Activated CD8-positive, alpha-beta T cell treated with anti-CD3 and anti-CD28 coated beads for 36 hours (primary cell): ENCODE measurements at regions not wholly inside any gene's neighbourhood (a gene's known extent, or its start where the extent isn't known, plus 50 kb on each side); places are given as distances from the start of the nearest gene placed in this dataset.

ENCODE experiments used
- ATAC-seq: fragments of 200-7000 bp; cut with Tn5 transposase; one replicate; pipeline ENCODE4 v1.10.0; 2021; ENCODE audit warnings: mild to moderate bottlenecking, moderate library complexity
- CTCF ChIA-PET: fragments of 350-600 bp; sonication (Branson Sonifier 250); formaldehyde crosslinking; loops from one replicate; lab custom pipeline; 2021; ENCODE audit warnings: antibody characterized with exemption; lab: Charles Lee
- POLR2A ChIA-PET: fragments of 350-600 bp; sonication (Branson Sonifier 250); formaldehyde crosslinking; loops from one replicate; lab custom pipeline; 2021; ENCODE audit warnings: antibody characterized with exemption; lab: Charles Lee
- DNase-seq: peaks from one replicate; pipeline ENCODE4 v3.0.0-alpha.2; 2020
- H3K27ac Mint-ChIP-seq: one replicate; pipeline ENCODE4 v1.8.0; 2021; ENCODE audit warnings: mild to moderate bottlenecking, mixed read lengths
- H3K27me3 Mint-ChIP-seq: one replicate; pipeline ENCODE4 v1.8.0; 2021; ENCODE audit warnings: mixed read lengths
- H3K36me3 Mint-ChIP-seq: one replicate; pipeline ENCODE4 v1.8.0; 2021; ENCODE audit warnings: low read depth, mixed read lengths
- H3K4me1 Mint-ChIP-seq: one replicate; pipeline ENCODE4 v1.8.0; 2021; ENCODE audit warnings: low read depth, mixed read lengths
- H3K4me3 Mint-ChIP-seq: one replicate; pipeline ENCODE4 v1.8.0; 2021; ENCODE audit warnings: mild to moderate bottlenecking, moderate library complexity, mixed read lengths
- H3K9me3 Mint-ChIP-seq: one replicate; pipeline ENCODE4 v1.8.0; 2021; ENCODE audit warnings: mixed read lengths
- CTCF ChIP-seq: fragments of 200-600 bp; IDR thresholded peaks from one replicate; pipeline ENCODE4 v1.8.0; 2022; ENCODE audit warnings: antibody characterized with exemption, mild to moderate bottlenecking
- intact Hi-C: fragments of 100-400 bp; cut with micrococcal nuclease; formaldehyde crosslinking; loops from one replicate; pipeline ENCODE4 v1.10.0; 2022

GRCh38 chr1:91092503-91092902 is 70.7 kb upstream of the ZNF644 start:
- Mint-ChIP-seq H3K9me3 (peaks cover 2% of the 10 kb centered on the region), H3K27ac (no peak overlapping the region), H3K36me3 (no peaks in the 10 kb centered on the region), H3K4me1 (no peaks in the 10 kb centered on the region), H3K27me3 (peaks cover 6% of the 10 kb centered on the region), H3K4me3 (no peak overlapping the region)
- CTCF ChIA-PET: no interaction called here
- intact Hi-C loops: no loop called here
- no peak for DNase-seq
- no peak for TF ChIP-seq CTCF
- ATAC-seq: no peak
- POLR2A ChIA-PET: no interaction called here

GRCh38 chr1:91091812-91092211 is 70.0 kb upstream of the ZNF644 start:
- ChIA-PET POLR2A (no interaction called here), CTCF (no interaction called here)
- no peak overlapping the region for H3K27ac Mint-ChIP-seq
- intact Hi-C loops: no loop called here
- H3K27me3 Mint-ChIP-seq: peaks cover 6% of the 10 kb centered on the region
- no peaks in the 10 kb centered on the region for H3K36me3 Mint-ChIP-seq
- no peak overlapping the region for H3K4me3 Mint-ChIP-seq
- H3K4me1 Mint-ChIP-seq: no peaks in the 10 kb centered on the region
- ATAC-seq: no peak
- H3K9me3 Mint-ChIP-seq: peaks cover 4% of the 10 kb centered on the region
- TF ChIP-seq CTCF: no peak
- DNase-seq: no peak

- CTCF ChIA-PET: interaction anchor here (0.8 kb wide), 1 partner anchor 849 kb away, joined by 3 read pairs; no protein-coding TSS in a partner anchor
- Mint-ChIP-seq H3K36me3 (no peaks in the 10 kb centered on the region), H3K27me3 (peaks cover 3% of the 10 kb centered on the region), H3K9me3 (no peaks in the 10 kb centered on the region), H3K4me1 (no peaks in the 10 kb centered on the region), H3K27ac (no peak overlapping the region), H3K4me3 (no peak overlapping the region)
- TF ChIP-seq CTCF: no peak
- DNase-seq: no peak
- intact Hi-C loops: no loop called here
- ATAC-seq: no peak
- POLR2A ChIA-PET: no interaction called here
Observed at GRCh38 chr1:91080650-91081049, 58.8 kb upstream of the ZNF644 start.

GRCh38 chr1:91078859-91079258 is 57.0 kb upstream of the ZNF644 start:
- intact Hi-C loops: no loop called here
- DNase-seq: no peak
- Mint-ChIP-seq H3K27me3 (peaks cover 3% of the 10 kb centered on the region), H3K36me3 (no peaks in the 10 kb centered on the region), H3K27ac (no peak overlapping the region), H3K4me3 (no peak overlapping the region), H3K9me3 (no peaks in the 10 kb centered on the region), H3K4me1 (no peaks in the 10 kb centered on the region)
- no peak for TF ChIP-seq CTCF
- CTCF ChIA-PET: no interaction called here
- POLR2A ChIA-PET: no interaction called here
- no peak for ATAC-seq

- Mint-ChIP-seq H3K4me3 (no peak overlapping the region), H3K9me3 (no peaks in the 10 kb centered on the region), H3K27me3 (peaks cover 2% of the 10 kb centered on the region), H3K36me3 (no peaks in the 10 kb centered on the region), H3K4me1 (no peaks in the 10 kb centered on the region), H3K27ac (no peak overlapping the region)
- no peak for TF ChIP-seq CTCF
- CTCF ChIA-PET: no interaction called here
- DNase-seq (no peak), ATAC-seq (no peak)
- POLR2A ChIA-PET: no interaction called here
- intact Hi-C loops: no loop called here
Observed at GRCh38 chr1:91076834-91077233, 55.0 kb upstream of the ZNF644 start.
